Naive thymus-derived CD4-positive, alpha-beta T cell (primary cell): ENCODE measurements at regions not wholly inside any gene's neighbourhood (a gene's known extent, or its start where the extent isn't known, plus 50 kb on each side); places are given as distances from the start of the nearest gene placed in this dataset.

ENCODE experiments used
- ATAC-seq: fragments of 150-1000 bp; cut with Tn5 transposase; 2 replicates; pipeline ENCODE4 v1.10.0; 2021; ENCODE audit warnings: mild to moderate bottlenecking, moderate library complexity
- CTCF ChIA-PET: fragments of 350-600 bp; sonication (Branson Sonifier 250); formaldehyde crosslinking; loops from one replicate; lab custom pipeline; 2021; ENCODE audit warnings: antibody characterized with exemption; lab: Charles Lee
- POLR2A ChIA-PET: fragments of 350-600 bp; sonication (Branson Sonifier 250); formaldehyde crosslinking; loops from one replicate; lab custom pipeline; 2021; ENCODE audit warnings: antibody characterized with exemption, inconsistent platforms; lab: Charles Lee
- DNase-seq, 9 donors: peaks; one replicate each; pipeline versions ENCODE4 v3.0.0 to v3.0.0-alpha.2; 2020 to 2022; ENCODE audit warnings: mixed read lengths in 1 of 9
- H3K27ac ChIP-seq: one replicate; pipeline ENCODE4 v1.7.0; 2013; ENCODE audit warnings: mild to moderate bottlenecking, low read depth, low read length, moderate library complexity
- H3K27me3 ChIP-seq, 2 donors: one replicate each; pipeline ENCODE4 v1.7.0; 2013; ENCODE audit warnings: low read length in 2 of 2, mild to moderate bottlenecking in 2 of 2, moderate library complexity in 2 of 2; ENCODE audit not compliant: control insufficient read depth in 2 of 2, insufficient read depth in 2 of 2
- H3K36me3 ChIP-seq, 3 experiments: 1 replicate in 2 of 3; 2 replicates in 1 of 3; pipeline ENCODE4 v1.7.0; 2013; ENCODE audit warnings: low read length in 3 of 3, mild to moderate bottlenecking in 3 of 3, moderate library complexity in 1 of 3; ENCODE audit not compliant: insufficient read depth in 3 of 3, control insufficient read depth in 2 of 3
- H3K4me1 ChIP-seq, 2 donors: one replicate each; pipeline ENCODE4 v1.7.0; 2013; ENCODE audit warnings: low read length in 2 of 2, mild to moderate bottlenecking in 2 of 2, moderate library complexity in 1 of 2; ENCODE audit not compliant: control insufficient read depth in 2 of 2, insufficient read depth in 2 of 2
- H3K4me3 ChIP-seq: 2 replicates; pipeline ENCODE4 v1.7.0; 2013; ENCODE audit warnings: mild to moderate bottlenecking, low read length
- H3K9me3 ChIP-seq, 3 experiments: 1 replicate in 2 of 3; 2 replicates in 1 of 3; pipeline ENCODE4 v1.7.0; 2013; ENCODE audit warnings: low read length in 3 of 3; ENCODE audit not compliant: control insufficient read depth in 2 of 3
- H3K27ac Mint-ChIP-seq, 9 donors: one replicate each; pipeline ENCODE4 v1.8.0; 2020 to 2022; ENCODE audit warnings: mixed read lengths in 9 of 9, mild to moderate bottlenecking in 8 of 9, moderate library complexity in 5 of 9, inconsistent platforms in 2 of 9
- H3K27me3 Mint-ChIP-seq, 5 donors: one replicate each; pipeline ENCODE4 v1.8.0; 2021 to 2022; ENCODE audit warnings: mixed read lengths in 5 of 5, mild to moderate bottlenecking in 1 of 5
- H3K36me3 Mint-ChIP-seq, 5 donors: one replicate each; pipeline ENCODE4 v1.8.0; 2020 to 2022; ENCODE audit warnings: mixed read lengths in 5 of 5, mild to moderate bottlenecking in 3 of 5, inconsistent platforms in 1 of 5
- H3K4me1 Mint-ChIP-seq, 7 donors: one replicate each; pipeline ENCODE4 v1.8.0; 2020 to 2022; ENCODE audit warnings: mixed read lengths in 7 of 7, mild to moderate bottlenecking in 3 of 7, inconsistent platforms in 1 of 7
- H3K4me3 Mint-ChIP-seq, 10 donors: one replicate each; pipeline ENCODE4 v1.8.0; 2020 to 2022; ENCODE audit warnings: mild to moderate bottlenecking in 10 of 10, mixed read lengths in 10 of 10, moderate library complexity in 6 of 10, inconsistent platforms in 2 of 10
- H3K9me3 Mint-ChIP-seq, 11 donors: one replicate each; pipeline ENCODE4 v1.8.0; 2020 to 2022; ENCODE audit warnings: mixed read lengths in 11 of 11, mild to moderate bottlenecking in 4 of 11, inconsistent platforms in 1 of 11, moderate library complexity in 1 of 11
- intact Hi-C, 2 donors: fragments of 100-400 bp; cut with micrococcal nuclease; formaldehyde crosslinking; loops; one replicate each; pipeline ENCODE4 v1.15.1; 2023

DNA sequence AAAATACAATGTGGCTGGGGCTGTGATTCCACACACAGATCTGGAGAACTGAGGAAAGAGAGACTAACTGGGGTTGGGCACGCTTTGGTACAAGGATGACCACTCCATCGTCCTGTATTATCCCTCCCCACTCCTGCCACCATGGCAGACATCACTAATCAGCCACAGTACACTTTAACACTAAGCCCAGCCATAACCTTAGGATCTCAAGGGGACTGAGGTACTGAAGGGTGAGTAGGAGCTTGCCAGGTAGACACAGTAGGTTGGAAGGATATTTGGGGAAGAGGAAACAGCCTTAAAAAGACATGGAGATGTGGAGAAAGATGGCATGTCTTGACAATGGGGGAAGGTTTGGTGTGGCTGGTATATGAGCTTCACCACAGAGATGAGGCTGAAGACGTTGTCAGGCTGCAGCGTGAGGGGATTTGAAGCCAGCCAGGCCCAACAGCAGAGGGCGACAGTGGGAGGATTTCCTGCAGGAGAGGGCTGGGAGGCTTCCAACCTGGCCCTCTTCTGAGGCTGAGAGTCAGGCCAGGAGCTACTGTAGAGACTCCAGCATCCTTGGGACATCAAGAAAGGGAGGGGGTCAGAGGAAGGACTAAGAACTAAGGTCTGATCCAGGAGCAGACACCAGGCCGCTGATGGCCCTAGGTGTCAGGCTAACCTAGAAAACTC is 58.6 kb upstream of the COL13A1 start:
- no peaks in the 10 kb centered on the region for H3K36me3 ChIP-seq
- H3K4me1 Mint-ChIP-seq, result no peaks in the 10 kb centered on the region
- no peak overlapping the region for H3K27ac ChIP-seq
- ATAC-seq, result no peak
- ChIA-PET POLR2A (no interaction called here), CTCF (no interaction called here)
- H3K9me3 Mint-ChIP-seq, result no peaks in the 10 kb centered on the region
- intact Hi-C loops, result no loop called here
- H3K4me3 ChIP-seq, result no peak overlapping the region
- no peak for DNase-seq
- no peak overlapping the region for H3K27ac Mint-ChIP-seq
- no peaks in the 10 kb centered on the region for H3K27me3 ChIP-seq
- H3K4me3 Mint-ChIP-seq, result no peak overlapping the region
- H3K27me3 Mint-ChIP-seq, result peaks cover 7 to 25% (median 13%) of the 10 kb centered on the region in 5 donors
- no peaks in the 10 kb centered on the region for H3K36me3 Mint-ChIP-seq
- no peaks in the 10 kb centered on the region for H3K4me1 ChIP-seq
- H3K9me3 ChIP-seq, result no peaks in the 10 kb centered on the region

DNA sequence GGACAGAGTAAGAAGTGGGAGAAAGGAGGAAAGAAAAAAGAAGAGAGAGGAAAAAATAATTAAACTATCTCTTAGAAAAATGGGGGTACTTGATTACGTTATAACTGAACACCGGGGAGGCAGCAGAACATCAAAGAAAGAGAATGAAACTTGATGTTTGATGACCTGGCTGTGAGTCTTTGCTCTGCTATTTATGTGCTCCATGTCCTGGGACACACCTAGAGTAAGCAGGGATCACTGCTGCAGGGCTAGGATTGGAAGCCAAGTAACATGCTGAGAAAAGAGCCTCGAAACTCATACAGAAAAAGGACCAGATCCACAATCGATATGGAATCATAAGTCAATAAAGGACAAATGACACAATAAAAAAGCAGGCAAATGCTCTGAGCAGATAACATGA is 56.7 kb upstream of the COL13A1 start:
- H3K27me3 Mint-ChIP-seq, result peaks cover 7 to 25% (median 19%) of the 10 kb centered on the region in 5 donors
- H3K4me3 Mint-ChIP-seq, result no peak overlapping the region
- H3K27ac ChIP-seq, result no peak overlapping the region
- intact Hi-C loops, result no loop called here
- H3K27me3 ChIP-seq, result no peaks in the 10 kb centered on the region
- ATAC-seq (no peak), DNase-seq (no peak)
- no peak overlapping the region for H3K4me3 ChIP-seq
- no peaks in the 10 kb centered on the region for H3K36me3 Mint-ChIP-seq
- H3K4me1 Mint-ChIP-seq, result no peaks in the 10 kb centered on the region
- CTCF ChIA-PET, result no interaction called here
- H3K36me3 ChIP-seq, result no peaks in the 10 kb centered on the region
- H3K27ac Mint-ChIP-seq, result no peak overlapping the region
- no peaks in the 10 kb centered on the region for H3K9me3 ChIP-seq
- POLR2A ChIA-PET, result no interaction called here
- no peaks in the 10 kb centered on the region for H3K4me1 ChIP-seq
- H3K9me3 Mint-ChIP-seq, result no peaks in the 10 kb centered on the region

GRCh38 chr10:69745698-69746097 is 56.0 kb upstream of the COL13A1 start:
- no peak overlapping the region for H3K27ac ChIP-seq
- intact Hi-C loops, result no loop called here
- H3K27me3 Mint-ChIP-seq, result peaks cover 7 to 27% (median 22%) of the 10 kb centered on the region in 5 donors
- no peak overlapping the region for H3K4me3 ChIP-seq
- DNase-seq (no peak), ATAC-seq (no peak)
- POLR2A ChIA-PET, result no interaction called here
- H3K27me3 ChIP-seq, result no peaks in the 10 kb centered on the region
- H3K36me3 Mint-ChIP-seq, result no peaks in the 10 kb centered on the region
- no peaks in the 10 kb centered on the region for H3K4me1 Mint-ChIP-seq
- H3K9me3 Mint-ChIP-seq, result no peaks in the 10 kb centered on the region
- no peak overlapping the region for H3K27ac Mint-ChIP-seq
- H3K36me3 ChIP-seq, result no peaks in the 10 kb centered on the region
- H3K4me1 ChIP-seq, result no peaks in the 10 kb centered on the region
- CTCF ChIA-PET, result no interaction called here
- no peaks in the 10 kb centered on the region for H3K9me3 ChIP-seq
- no peak overlapping the region for H3K4me3 Mint-ChIP-seq

GRCh38 chr10:69747179-69747578 is 54.5 kb upstream of the COL13A1 start:
- H3K27ac ChIP-seq, result no peak overlapping the region
- POLR2A ChIA-PET, result no interaction called here
- no peak overlapping the region for H3K27ac Mint-ChIP-seq
- no peaks in the 10 kb centered on the region for H3K36me3 Mint-ChIP-seq
- peaks cover 7 to 32% (median 25%) of the 10 kb centered on the region in 5 donors for H3K27me3 Mint-ChIP-seq
- H3K4me1 ChIP-seq, result no peaks in the 10 kb centered on the region
- no peaks in the 10 kb centered on the region for H3K9me3 Mint-ChIP-seq
- no peaks in the 10 kb centered on the region for H3K27me3 ChIP-seq
- no peak overlapping the region for H3K4me3 ChIP-seq
- CTCF ChIA-PET, result no interaction called here
- no peak for DNase-seq
- H3K9me3 ChIP-seq, result no peaks in the 10 kb centered on the region
- H3K36me3 ChIP-seq, result no peaks in the 10 kb centered on the region
- H3K4me1 Mint-ChIP-seq, result no peaks in the 10 kb centered on the region
- intact Hi-C loops, result no loop called here
- ATAC-seq, result no peak
- H3K4me3 Mint-ChIP-seq, result no peak overlapping the region

- no peak overlapping the region for H3K4me3 Mint-ChIP-seq
- peaks cover 0 to 30% (median 15%) of the 10 kb centered on the region in 5 donors for H3K27me3 Mint-ChIP-seq
- no peak for DNase-seq
- Histone ChIP-seq H3K9me3 (no peaks in the 10 kb centered on the region), H3K36me3 (no peaks in the 10 kb centered on the region), H3K27me3 (no peaks in the 10 kb centered on the region), H3K4me1 (no peaks in the 10 kb centered on the region), H3K4me3 (no peak overlapping the region), H3K27ac (no peak overlapping the region)
- no peak overlapping the region for H3K27ac Mint-ChIP-seq
- POLR2A ChIA-PET, result no interaction called here
- intact Hi-C loops, result no loop called here
- CTCF ChIA-PET, result no interaction called here
- no peaks in the 10 kb centered on the region for H3K9me3 Mint-ChIP-seq
- ATAC-seq, result no peak
- H3K36me3 Mint-ChIP-seq, result no peaks in the 10 kb centered on the region
- no peaks in the 10 kb centered on the region for H3K4me1 Mint-ChIP-seq
Measured at GRCh38 chr10:69748621-69749020, 53.1 kb upstream of the COL13A1 start.

GRCh38 chr10:69749178-69750010 is 52.3 kb upstream of the COL13A1 start:
- H3K27ac ChIP-seq, result no peak overlapping the region
- CTCF ChIA-PET, result no interaction called here
- Mint-ChIP-seq H3K9me3 (no peaks in the 10 kb centered on the region), H3K27ac (no peak overlapping the region), H3K36me3 (no peaks in the 10 kb centered on the region), H3K4me3 (no peak overlapping the region), H3K27me3 (peaks cover 0 to 33% (median 15%) of the 10 kb centered on the region in 5 donors), H3K4me1 (no peaks in the 10 kb centered on the region)
- POLR2A ChIA-PET, result no interaction called here
- DNase-seq (no peak), ATAC-seq (no peak)
- H3K27me3 ChIP-seq, result no peaks in the 10 kb centered on the region
- no peaks in the 10 kb centered on the region for H3K9me3 ChIP-seq
- no peaks in the 10 kb centered on the region for H3K36me3 ChIP-seq
- no peak overlapping the region for H3K4me3 ChIP-seq
- H3K4me1 ChIP-seq, result no peaks in the 10 kb centered on the region
- intact Hi-C loops, result no loop called here

GRCh38 chr10:69750011-69750373 is 51.7 kb upstream of the COL13A1 start:
- no peaks in the 10 kb centered on the region for H3K4me1 Mint-ChIP-seq
- DNase-seq (no peak), ATAC-seq (no peak)
- H3K36me3 Mint-ChIP-seq, result no peaks in the 10 kb centered on the region
- H3K4me1 ChIP-seq, result no peaks in the 10 kb centered on the region
- H3K36me3 ChIP-seq, result no peaks in the 10 kb centered on the region
- H3K9me3 ChIP-seq, result no peaks in the 10 kb centered on the region
- no peak overlapping the region for H3K4me3 Mint-ChIP-seq
- ChIA-PET CTCF (no interaction called here), POLR2A (no interaction called here)
- H3K27me3 Mint-ChIP-seq, result peaks cover 0 to 34% (median 13%) of the 10 kb centered on the region in 5 donors
- H3K9me3 Mint-ChIP-seq, result no peaks in the 10 kb centered on the region
- no peak overlapping the region for H3K27ac Mint-ChIP-seq
- H3K4me3 ChIP-seq, result no peak overlapping the region
- H3K27me3 ChIP-seq, result no peaks in the 10 kb centered on the region
- H3K27ac ChIP-seq, result no peak overlapping the region
- intact Hi-C loops, result no loop called here
